WTC11 (cell line): ENCODE measurements at regions not wholly inside any gene's neighbourhood (a gene's known extent, or its start where the extent isn't known, plus 50 kb on each side); places are given as distances from the start of the nearest gene placed in this dataset.

Source experiments
- ATAC-seq: fragments of 200-7000 bp; cut with Tn5 transposase; 2 replicates; pipeline ENCODE4 v1.10.0; 2021; ENCODE audit warnings: mild to moderate bottlenecking, moderate library complexity
- CTCF ChIA-PET: fragments of 300-600 bp; sonication (Branson Sonifier 250); formaldehyde crosslinking; loops from one replicate; lab custom pipeline; 2021; ENCODE audit warnings: antibody characterized with exemption; lab: Charles Lee
- POLR2A ChIA-PET: fragments of 350-600 bp; sonication (Branson Sonifier 250); formaldehyde crosslinking; loops from one replicate; lab custom pipeline; 2021; ENCODE audit warnings: antibody characterized with exemption; lab: Charles Lee
- DNase-seq: peaks from one replicate; pipeline ENCODE4 v3.0.0; 2021; ENCODE audit warnings: low spot score
- H3K27ac Mint-ChIP-seq: 2 replicates; pipeline ENCODE4 v1.8.0; 2021; ENCODE audit warnings: mixed read lengths
- H3K27me3 Mint-ChIP-seq: 2 replicates; pipeline ENCODE4 v1.8.0; 2021; ENCODE audit warnings: low read depth, mild to moderate bottlenecking, moderate library complexity, mixed read lengths
- H3K36me3 Mint-ChIP-seq: 2 replicates; pipeline ENCODE4 v1.8.0; 2021; ENCODE audit warnings: mixed read lengths
- H3K4me1 Mint-ChIP-seq: 2 replicates; pipeline ENCODE4 v1.8.0; 2022; ENCODE audit warnings: mixed read lengths
- H3K4me3 Mint-ChIP-seq: 2 replicates; pipeline ENCODE4 v1.8.0; 2021; ENCODE audit warnings: mild to moderate bottlenecking, moderate library complexity, mixed read lengths
- H3K9me3 Mint-ChIP-seq: 2 replicates; pipeline ENCODE4 v1.8.0; 2021; ENCODE audit warnings: mixed read lengths
- CREB1 ChIP-seq: sonication (generic); formaldehyde crosslinking; IDR thresholded peaks from 2 replicates; pipeline ENCODE4 v1.8.0; 2023; ENCODE audit warnings: mild to moderate bottlenecking, missing genetic modification reagents
- FOXK1 ChIP-seq: sonication (generic); formaldehyde crosslinking; IDR thresholded peaks from 2 replicates; pipeline ENCODE4 v1.8.0; 2022; ENCODE audit warnings: mild to moderate bottlenecking, moderate library complexity, missing genetic modification reagents
- GABPB1 ChIP-seq: sonication (generic); formaldehyde crosslinking; IDR thresholded peaks from 2 replicates; pipeline ENCODE4 v1.8.1; 2023; ENCODE audit warnings: mild to moderate bottlenecking, missing genetic modification reagents
- IRF2 ChIP-seq: sonication (generic); formaldehyde crosslinking; IDR thresholded peaks from 2 replicates; pipeline ENCODE4 v1.8.0; 2022; ENCODE audit warnings: low read depth, missing genetic modification reagents, borderline replicate concordance
- MYBL2 ChIP-seq: sonication (generic); formaldehyde crosslinking; IDR thresholded peaks from 2 replicates; pipeline ENCODE4 v1.8.1; 2023; ENCODE audit warnings: mild to moderate bottlenecking, moderate library complexity, missing genetic modification reagents
- NFE2L1 ChIP-seq: sonication (generic); formaldehyde crosslinking; IDR thresholded peaks from 2 replicates; pipeline ENCODE4 v1.8.1; 2023; ENCODE audit warnings: missing genetic modification reagents
- TEAD4 ChIP-seq: sonication (generic); formaldehyde crosslinking; IDR thresholded peaks from 2 replicates; pipeline ENCODE4 v1.8.0; 2022; ENCODE audit warnings: mild to moderate bottlenecking, missing genetic modification reagents
- ZNF263 ChIP-seq: sonication (generic); formaldehyde crosslinking; IDR thresholded peaks from 2 replicates; pipeline ENCODE4 v1.8.1; 2022; ENCODE audit warnings: low read depth, mild to moderate bottlenecking, moderate library complexity, missing genetic modification reagents
- TF ChIP-seq, protein P1 (sequence below): fragments of 200-600 bp; IDR thresholded peaks from 2 replicates; pipeline ENCODE4 v1.8.0; 2022; ENCODE audit warnings: antibody characterized with exemption
- TF ChIP-seq, protein P2 (sequence below): sonication (generic); formaldehyde crosslinking; IDR thresholded peaks from 2 replicates; pipeline ENCODE4 v1.8.0; 2022; ENCODE audit warnings: mild to moderate bottlenecking, missing genetic modification reagents
- TF ChIP-seq, protein P3 (sequence below): sonication (generic); formaldehyde crosslinking; IDR thresholded peaks from 2 replicates; pipeline ENCODE4 v1.8.0; 2022; ENCODE audit warnings: mild to moderate bottlenecking, missing genetic modification reagents
- TF ChIP-seq, protein P4 (sequence below): sonication (generic); formaldehyde crosslinking; IDR thresholded peaks from 2 replicates; pipeline ENCODE4 v1.8.1; 2023; ENCODE audit warnings: mild to moderate bottlenecking, missing genetic modification reagents, moderate library complexity
- TF ChIP-seq, protein P5 (sequence below): sonication (generic); formaldehyde crosslinking; IDR thresholded peaks from 2 replicates; pipeline ENCODE4 v1.8.0; 2023; ENCODE audit warnings: missing genetic modification reagents
- TF ChIP-seq, protein P6 (sequence below): sonication (generic); formaldehyde crosslinking; IDR thresholded peaks from 2 replicates; pipeline ENCODE4 v1.8.0; 2023; ENCODE audit warnings: mild to moderate bottlenecking, missing genetic modification reagents
- TF ChIP-seq, protein P7 (sequence below): sonication (generic); formaldehyde crosslinking; IDR thresholded peaks from 2 replicates; pipeline ENCODE4 v1.8.1; 2023; ENCODE audit warnings: mild to moderate bottlenecking, missing genetic modification reagents, moderate library complexity
- TF ChIP-seq, protein P8 (sequence below): sonication (generic); formaldehyde crosslinking; IDR thresholded peaks from 2 replicates; pipeline ENCODE4 v1.8.0; 2022; ENCODE audit warnings: mild to moderate bottlenecking, missing genetic modification reagents

DNA sequence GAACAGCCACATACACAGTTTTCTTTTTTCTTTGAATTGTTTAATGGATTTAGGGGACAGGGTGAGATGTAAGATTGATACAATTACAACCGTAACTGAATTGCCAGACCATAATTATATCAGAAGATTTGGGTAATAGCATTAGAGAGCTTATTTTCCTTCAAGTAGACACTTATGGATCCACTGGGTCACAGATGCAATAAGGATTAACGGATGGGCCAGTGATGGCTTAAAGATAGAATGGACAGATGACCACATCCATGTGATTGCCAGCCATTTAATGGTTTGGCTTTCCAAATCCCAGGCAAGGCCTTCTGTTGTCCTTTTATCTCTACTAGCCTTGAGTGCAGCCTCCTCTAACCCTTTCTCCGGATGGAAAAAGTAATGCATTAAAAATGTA, 94.7 kb upstream of the NUDT12 start (continued):
- TF ChIP-seq, protein P1, sequence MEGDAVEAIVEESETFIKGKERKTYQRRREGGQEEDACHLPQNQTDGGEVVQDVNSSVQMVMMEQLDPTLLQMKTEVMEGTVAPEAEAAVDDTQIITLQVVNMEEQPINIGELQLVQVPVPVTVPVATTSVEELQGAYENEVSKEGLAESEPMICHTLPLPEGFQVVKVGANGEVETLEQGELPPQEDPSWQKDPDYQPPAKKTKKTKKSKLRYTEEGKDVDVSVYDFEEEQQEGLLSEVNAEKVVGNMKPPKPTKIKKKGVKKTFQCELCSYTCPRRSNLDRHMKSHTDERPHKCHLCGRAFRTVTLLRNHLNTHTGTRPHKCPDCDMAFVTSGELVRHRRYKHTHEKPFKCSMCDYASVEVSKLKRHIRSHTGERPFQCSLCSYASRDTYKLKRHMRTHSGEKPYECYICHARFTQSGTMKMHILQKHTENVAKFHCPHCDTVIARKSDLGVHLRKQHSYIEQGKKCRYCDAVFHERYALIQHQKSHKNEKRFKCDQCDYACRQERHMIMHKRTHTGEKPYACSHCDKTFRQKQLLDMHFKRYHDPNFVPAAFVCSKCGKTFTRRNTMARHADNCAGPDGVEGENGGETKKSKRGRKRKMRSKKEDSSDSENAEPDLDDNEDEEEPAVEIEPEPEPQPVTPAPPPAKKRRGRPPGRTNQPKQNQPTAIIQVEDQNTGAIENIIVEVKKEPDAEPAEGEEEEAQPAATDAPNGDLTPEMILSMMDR: no peak
- TF ChIP-seq, protein P2, sequence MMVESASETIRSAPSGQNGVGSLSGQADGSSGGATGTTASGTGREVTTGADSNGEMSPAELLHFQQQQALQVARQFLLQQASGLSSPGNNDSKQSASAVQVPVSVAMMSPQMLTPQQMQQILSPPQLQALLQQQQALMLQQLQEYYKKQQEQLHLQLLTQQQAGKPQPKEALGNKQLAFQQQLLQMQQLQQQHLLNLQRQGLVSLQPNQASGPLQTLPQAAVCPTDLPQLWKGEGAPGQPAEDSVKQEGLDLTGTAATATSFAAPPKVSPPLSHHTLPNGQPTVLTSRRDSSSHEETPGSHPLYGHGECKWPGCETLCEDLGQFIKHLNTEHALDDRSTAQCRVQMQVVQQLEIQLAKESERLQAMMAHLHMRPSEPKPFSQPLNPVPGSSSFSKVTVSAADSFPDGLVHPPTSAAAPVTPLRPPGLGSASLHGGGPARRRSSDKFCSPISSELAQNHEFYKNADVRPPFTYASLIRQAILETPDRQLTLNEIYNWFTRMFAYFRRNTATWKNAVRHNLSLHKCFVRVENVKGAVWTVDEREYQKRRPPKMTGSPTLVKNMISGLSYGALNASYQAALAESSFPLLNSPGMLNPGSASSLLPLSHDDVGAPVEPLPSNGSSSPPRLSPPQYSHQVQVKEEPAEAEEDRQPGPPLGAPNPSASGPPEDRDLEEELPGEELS: no peak
- TF ChIP-seq, all 79 proteins: peak for 0

DNA sequence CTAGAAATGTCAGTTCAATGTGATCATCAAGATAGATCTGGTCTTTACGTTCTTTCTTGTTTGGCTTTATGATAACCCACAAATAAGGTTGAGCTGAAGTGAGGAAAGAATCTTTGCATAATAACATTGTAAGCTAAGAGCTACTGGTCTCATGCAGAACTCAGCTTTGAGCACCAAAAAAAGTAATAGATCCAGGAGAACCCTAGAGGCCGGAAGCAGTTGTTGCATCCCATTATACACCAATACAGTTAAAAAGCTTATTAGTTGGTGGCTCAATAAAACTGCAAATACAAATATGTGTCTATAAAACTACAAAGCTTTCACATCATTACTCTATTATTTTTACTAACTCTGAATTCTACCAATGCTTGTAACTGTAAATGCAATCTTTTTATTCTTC, 85.5 kb upstream of the NUDT12 start:
- TF ChIP-seq, protein P3, sequence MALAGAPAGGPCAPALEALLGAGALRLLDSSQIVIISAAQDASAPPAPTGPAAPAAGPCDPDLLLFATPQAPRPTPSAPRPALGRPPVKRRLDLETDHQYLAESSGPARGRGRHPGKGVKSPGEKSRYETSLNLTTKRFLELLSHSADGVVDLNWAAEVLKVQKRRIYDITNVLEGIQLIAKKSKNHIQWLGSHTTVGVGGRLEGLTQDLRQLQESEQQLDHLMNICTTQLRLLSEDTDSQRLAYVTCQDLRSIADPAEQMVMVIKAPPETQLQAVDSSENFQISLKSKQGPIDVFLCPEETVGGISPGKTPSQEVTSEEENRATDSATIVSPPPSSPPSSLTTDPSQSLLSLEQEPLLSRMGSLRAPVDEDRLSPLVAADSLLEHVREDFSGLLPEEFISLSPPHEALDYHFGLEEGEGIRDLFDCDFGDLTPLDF (CRISPR knock-in tag): no peak
- TF ChIP-seq, protein P4, sequence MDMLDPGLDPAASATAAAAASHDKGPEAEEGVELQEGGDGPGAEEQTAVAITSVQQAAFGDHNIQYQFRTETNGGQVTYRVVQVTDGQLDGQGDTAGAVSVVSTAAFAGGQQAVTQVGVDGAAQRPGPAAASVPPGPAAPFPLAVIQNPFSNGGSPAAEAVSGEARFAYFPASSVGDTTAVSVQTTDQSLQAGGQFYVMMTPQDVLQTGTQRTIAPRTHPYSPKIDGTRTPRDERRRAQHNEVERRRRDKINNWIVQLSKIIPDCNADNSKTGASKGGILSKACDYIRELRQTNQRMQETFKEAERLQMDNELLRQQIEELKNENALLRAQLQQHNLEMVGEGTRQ (CRISPR knock-in tag): no peak
- TF ChIP-seq, protein P5, sequence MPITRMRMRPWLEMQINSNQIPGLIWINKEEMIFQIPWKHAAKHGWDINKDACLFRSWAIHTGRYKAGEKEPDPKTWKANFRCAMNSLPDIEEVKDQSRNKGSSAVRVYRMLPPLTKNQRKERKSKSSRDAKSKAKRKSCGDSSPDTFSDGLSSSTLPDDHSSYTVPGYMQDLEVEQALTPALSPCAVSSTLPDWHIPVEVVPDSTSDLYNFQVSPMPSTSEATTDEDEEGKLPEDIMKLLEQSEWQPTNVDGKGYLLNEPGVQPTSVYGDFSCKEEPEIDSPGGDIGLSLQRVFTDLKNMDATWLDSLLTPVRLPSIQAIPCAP (CRISPR knock-in tag): no peak
- no peak for TF ChIP-seq FOXK1 (CRISPR knock-in tag)
- TF ChIP-seq, protein P6, sequence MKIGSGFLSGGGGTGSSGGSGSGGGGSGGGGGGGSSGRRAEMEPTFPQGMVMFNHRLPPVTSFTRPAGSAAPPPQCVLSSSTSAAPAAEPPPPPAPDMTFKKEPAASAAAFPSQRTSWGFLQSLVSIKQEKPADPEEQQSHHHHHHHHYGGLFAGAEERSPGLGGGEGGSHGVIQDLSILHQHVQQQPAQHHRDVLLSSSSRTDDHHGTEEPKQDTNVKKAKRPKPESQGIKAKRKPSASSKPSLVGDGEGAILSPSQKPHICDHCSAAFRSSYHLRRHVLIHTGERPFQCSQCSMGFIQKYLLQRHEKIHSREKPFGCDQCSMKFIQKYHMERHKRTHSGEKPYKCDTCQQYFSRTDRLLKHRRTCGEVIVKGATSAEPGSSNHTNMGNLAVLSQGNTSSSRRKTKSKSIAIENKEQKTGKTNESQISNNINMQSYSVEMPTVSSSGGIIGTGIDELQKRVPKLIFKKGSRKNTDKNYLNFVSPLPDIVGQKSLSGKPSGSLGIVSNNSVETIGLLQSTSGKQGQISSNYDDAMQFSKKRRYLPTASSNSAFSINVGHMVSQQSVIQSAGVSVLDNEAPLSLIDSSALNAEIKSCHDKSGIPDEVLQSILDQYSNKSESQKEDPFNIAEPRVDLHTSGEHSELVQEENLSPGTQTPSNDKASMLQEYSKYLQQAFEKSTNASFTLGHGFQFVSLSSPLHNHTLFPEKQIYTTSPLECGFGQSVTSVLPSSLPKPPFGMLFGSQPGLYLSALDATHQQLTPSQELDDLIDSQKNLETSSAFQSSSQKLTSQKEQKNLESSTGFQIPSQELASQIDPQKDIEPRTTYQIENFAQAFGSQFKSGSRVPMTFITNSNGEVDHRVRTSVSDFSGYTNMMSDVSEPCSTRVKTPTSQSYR (CRISPR knock-in tag): no peak
- no peak for TF ChIP-seq IRF2 (CRISPR knock-in tag)
- no peak for TF ChIP-seq NFE2L1
- TF ChIP-seq CREB1 (CRISPR knock-in tag): no peak
- TF ChIP-seq, protein P7, sequence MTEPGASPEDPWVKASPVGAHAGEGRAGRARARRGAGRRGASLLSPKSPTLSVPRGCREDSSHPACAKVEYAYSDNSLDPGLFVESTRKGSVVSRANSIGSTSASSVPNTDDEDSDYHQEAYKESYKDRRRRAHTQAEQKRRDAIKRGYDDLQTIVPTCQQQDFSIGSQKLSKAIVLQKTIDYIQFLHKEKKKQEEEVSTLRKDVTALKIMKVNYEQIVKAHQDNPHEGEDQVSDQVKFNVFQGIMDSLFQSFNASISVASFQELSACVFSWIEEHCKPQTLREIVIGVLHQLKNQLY: no peak
- no peak for TF ChIP-seq MYBL2 (CRISPR knock-in tag)
- no peak for TF ChIP-seq GABPB1 (CRISPR knock-in tag)
- TF ChIP-seq, protein P8, sequence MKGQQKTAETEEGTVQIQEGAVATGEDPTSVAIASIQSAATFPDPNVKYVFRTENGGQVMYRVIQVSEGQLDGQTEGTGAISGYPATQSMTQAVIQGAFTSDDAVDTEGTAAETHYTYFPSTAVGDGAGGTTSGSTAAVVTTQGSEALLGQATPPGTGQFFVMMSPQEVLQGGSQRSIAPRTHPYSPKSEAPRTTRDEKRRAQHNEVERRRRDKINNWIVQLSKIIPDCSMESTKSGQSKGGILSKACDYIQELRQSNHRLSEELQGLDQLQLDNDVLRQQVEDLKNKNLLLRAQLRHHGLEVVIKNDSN: no peak
- TF ChIP-seq, protein P2: no peak
- TF ChIP-seq ZNF263 (CRISPR knock-in tag): no peak
- TF ChIP-seq TEAD4 (CRISPR knock-in tag): no peak
- DNase-seq: no peak
- no peak overlapping the region for H3K27ac Mint-ChIP-seq
- no peaks in the 10 kb centered on the region for H3K9me3 Mint-ChIP-seq
- no peak overlapping the region for H3K4me3 Mint-ChIP-seq
- ChIA-PET POLR2A (no interaction called here), CTCF (interaction anchor here (0.6 to 1.5 kb wide), 6 partner anchors 10 to 66 kb away, joined by 3 to 5 read pairs (median 4); no protein-coding TSS in a partner anchor)
- no peaks in the 10 kb centered on the region for H3K36me3 Mint-ChIP-seq
- peaks cover 37% of the 10 kb centered on the region for H3K4me1 Mint-ChIP-seq
- H3K27me3 Mint-ChIP-seq: no peaks in the 10 kb centered on the region
- peak; percentile 39 for ATAC-seq
